NCI-H345 treated with DMSO at 0.1 percent for 48 hours (cell line): ENCODE measurements at regions not wholly inside any gene's neighbourhood (a gene's known extent, or its start where the extent isn't known, plus 50 kb on each side); places are given as distances from the start of the nearest gene placed in this dataset.

Source experiments
- DNase-seq: peaks from one replicate; lab custom pipeline; 2025; ENCODE audit not compliant: unreplicated experiment; lab: John Stamatoyannopoulos, UW

DNA sequence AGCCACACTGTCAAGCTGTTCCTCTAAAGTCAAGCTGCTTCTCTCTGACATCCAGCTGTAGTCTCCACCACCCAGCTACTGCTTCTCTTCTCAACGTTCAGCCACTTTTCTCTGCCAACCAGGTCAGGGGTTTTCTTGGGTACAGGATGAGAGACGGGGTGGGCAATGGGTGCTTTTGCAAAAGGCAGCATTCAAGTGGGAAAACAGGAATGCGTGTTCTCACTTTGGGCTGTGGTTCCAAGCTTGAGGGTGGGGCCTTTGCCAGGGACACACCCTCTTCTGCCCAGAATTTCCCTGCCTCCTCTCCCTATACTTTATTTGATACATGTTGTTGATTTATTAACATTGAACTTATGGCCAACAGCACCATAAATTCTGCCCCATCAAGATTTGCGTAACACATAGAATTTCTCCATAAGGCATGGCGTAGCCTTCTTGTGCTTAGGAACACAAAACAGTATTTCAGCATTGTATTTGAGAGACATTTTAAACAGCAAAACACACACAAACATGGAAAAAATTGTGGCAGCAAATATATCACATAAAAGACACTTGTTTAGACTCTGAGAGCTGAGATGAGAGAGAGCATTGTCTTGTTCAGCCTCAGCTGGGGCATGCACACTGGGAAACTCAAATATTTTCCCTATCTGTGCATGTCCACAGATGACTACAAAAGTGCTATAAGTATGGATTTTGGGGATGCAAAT lies 392.8 kb downstream of the SLITRK6 start:
- DNase-seq = no peak

DNA sequence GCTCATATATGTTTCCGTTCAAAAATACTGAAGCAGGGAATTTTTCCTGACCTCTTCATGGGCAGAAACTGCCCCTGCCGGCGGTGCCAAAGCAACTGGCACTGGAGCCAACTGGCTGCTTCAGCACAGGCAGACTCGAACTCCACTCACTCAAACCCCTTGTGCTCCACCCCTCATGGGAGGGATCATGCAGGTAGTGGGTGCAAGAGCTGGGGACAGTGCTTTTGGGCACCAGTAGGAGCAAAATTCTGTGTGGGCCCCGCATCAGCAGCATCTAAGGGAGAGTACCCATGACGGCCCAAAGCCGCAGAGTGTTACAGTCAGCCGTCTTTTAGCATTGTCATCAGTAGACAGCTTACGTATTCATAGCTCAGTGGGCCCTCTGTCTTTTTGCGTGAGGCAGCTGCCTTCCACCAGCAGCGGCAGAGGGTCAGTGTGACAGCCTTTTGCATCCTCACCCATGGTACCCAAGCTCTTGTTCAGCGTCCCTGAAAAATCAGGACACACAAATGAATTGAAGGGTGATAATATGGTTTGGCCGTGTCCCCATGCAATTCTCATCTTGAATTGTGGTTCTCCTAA lies 393.8 kb downstream of the SLITRK6 start:
- no peak for DNase-seq

- peak; percentile 18 for DNase-seq
Observed at GRCh38 chr13:85386424-85386823, 412.8 kb downstream of the SLITRK6 start.

DNA sequence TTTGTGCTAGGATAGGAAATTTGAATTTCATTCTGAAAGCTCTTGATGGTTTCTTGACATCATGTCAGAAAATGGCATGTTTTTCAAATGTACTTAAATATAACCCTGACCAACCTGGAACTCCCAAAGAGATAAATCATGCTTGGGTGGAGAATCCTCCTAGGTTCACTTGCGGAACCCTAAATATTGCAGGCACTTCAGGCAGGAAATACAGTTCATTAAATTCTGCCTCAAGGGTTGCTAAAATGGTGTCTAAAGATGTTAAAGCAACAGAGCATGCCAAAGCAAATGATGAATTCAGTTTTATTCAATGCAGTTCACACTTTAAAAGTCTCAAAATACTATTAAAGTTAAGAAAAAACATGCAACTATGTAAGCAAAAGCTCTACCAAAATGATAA lies 415.9 kb downstream of the SLITRK6 start:
- peak; percentile 13 for DNase-seq

DNA sequence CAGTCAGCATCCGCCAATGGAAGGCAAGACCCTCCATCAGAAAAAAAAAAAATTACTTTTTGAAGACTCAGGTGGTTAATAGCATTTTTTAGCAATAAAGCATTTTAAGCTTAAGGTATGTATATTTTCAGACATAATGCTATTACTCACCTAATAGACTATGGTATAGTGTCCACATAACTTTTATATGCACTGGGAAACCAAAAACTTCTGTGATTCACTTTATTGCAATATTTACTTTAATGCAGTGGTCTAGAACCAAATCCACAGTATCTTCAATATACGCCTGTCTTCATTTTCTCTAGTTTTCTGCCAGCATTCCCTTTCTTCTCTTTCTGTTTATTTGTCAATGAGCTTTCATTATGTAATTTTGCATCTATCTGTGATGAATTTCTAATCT lies 418.1 kb downstream of the SLITRK6 start:
- DNase-seq = no peak

GRCh38 chr13:85379991-85380390 lies 419.2 kb downstream of the SLITRK6 start:
- DNase-seq = no peak

DNA sequence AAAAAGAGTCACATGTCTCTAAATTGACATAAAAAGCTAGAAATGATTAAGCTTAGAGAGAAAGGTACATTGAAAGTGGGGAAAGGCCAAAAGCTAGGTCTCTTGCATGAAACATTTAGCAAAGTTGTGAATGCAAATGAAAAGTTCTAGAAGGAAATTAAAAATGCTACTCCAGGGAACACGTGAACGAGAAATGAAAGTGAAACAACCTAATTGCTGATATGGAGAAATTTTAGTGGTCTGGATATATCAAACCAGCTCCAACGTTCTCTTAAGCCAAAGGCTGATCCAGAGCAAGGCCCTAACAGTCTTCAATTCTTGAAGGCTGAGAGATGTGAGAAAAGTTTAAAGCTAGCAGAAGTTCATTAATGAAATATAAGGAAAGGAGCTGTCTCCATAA lies 419.8 kb downstream of the SLITRK6 start:
- no peak for DNase-seq

DNA sequence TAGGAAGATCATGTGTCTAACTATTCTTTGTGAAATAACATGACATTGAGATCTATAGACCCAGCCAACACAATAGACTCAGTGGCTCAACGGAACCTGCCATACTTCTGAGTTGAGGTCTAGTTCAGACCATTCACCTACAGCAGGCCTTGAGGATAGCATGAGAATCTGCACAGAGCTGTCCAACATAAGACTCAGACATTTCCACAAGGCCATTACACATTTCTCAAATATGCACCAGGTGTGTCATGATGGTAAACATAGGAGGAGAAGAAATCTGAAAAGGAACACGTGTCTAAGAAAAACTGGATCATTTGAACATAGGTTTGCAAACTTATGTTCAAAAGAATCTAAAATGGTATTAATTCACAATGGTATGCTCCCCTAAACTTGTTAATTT lies 421.4 kb downstream of the SLITRK6 start:
- DNase-seq = no peak

GRCh38 chr13:85373322-85373721 lies 425.9 kb downstream of the SLITRK6 start:
- no peak for DNase-seq

DNA sequence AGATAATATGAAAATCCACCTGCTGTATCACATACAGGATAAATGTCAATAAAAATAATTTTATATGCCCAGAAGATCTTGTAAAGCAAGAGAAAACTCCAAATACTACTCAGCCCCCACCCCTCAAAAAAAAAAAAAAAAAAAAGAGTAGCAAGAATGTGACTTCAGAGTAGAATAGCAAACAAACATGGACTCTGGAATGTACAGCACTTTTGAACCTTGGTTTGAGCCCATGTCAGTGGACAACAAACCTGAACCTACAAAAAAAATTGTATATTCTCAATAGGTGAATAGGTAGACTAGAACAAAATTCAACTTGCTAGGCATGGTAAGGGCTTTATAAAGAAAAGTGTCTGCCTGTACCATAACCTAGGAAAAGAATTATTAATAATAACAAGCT lies 428.0 kb downstream of the SLITRK6 start:
- no peak for DNase-seq

GRCh38 chr13:85368686-85369085 lies 430.5 kb downstream of the SLITRK6 start:
- DNase-seq = no peak

DNA sequence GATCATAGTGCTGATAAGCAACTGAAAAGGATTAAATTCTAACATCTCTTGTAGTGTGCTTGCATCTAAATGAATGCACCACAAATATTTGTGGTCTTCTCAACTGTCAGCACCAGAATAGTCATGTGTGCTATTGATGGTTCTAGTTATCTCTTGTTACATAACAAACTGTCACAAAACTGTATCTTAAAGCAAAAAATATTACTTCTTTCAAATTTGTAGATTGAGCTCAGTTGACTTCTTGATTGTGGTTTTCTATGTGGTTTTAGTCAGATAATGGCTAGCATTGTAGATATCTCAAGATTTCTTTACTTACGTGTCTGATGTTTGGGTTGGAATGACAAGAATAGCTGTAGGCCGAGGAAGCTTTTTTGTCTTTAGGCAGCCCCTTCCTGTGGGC lies 431.3 kb downstream of the SLITRK6 start:
- no peak for DNase-seq

DNA sequence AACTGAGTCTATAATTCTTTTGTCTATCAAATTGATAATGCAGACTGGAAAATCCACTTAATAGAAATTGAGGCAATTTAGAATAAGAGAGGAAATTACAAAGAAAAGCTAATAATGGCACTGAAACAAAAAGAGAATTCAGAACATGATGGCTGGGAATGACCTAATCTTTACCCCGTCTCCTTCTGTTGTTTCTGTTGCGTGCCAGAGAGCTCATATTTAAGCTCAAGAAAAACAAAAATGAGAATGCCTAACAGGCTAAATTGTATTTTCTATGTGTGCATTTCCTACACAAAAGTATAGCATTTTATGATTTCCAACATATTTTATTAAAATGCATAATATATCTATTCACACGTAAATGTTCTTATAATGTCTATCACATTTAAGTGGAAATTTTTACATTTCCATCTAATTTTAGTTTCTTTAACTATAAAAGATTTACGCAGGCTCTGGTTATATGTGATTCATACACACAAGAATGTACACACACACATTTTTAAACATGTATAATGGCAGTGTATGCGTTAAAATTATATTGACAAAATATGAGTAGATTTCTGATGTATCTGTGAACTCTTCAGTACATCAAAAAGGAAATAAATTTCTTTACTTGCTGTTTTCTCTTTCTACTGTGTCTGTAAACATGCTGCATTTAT lies 432.3 kb downstream of the SLITRK6 start:
- no peak for DNase-seq

DNA sequence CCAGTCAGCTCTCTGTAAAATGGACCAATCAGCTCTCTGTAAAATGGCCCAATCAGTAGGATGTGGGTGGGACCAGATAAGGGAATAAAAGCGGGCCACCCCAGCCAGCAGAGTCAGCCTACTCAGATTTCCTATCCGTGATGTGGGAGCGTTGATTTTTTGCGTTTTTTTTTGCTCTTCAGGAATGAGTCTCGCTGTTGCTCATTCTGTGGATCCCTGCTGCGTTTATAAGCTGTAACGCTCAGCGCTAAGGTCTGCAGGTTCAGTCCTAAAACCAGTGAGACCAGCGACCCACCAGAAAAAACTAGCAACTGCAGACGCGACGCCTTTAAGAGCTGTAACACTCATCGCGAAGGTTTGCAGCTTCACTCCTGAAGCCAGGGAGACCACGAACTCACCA lies 435.7 kb downstream of the SLITRK6 start:
- DNase-seq = no peak

GRCh38 chr13:85362980-85363379 lies 436.2 kb downstream of the SLITRK6 start:
- DNase-seq = no peak

- no peak for DNase-seq
Observed at GRCh38 chr13:85347251-85347650, 452.0 kb downstream of the SLITRK6 start.

GRCh38 chr13:85334187-85334586 lies 465.0 kb downstream of the SLITRK6 start:
- no peak for DNase-seq

- no peak for DNase-seq
Observed at GRCh38 chr13:85333506-85334020, 465.7 kb downstream of the SLITRK6 start.

DNA sequence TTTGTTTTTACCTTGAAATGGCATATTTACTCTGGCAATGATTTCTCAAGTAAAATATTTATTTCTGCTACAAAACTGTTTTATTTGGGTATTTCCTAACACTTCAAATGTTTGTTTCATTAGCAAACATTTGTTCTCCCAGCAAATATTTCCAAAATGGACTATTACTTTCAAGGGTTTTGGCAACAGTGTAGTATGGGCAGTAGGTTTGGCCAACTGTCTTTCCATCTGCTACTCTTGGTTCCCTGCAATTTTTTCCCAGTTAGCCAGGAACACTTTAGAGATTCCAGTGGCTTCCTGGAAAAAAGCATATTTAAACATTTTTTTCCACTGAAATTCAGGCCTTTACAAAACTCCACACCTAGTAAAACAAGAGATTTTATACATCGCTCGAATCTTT lies 466.6 kb downstream of the SLITRK6 start:
- DNase-seq = no peak

DNA sequence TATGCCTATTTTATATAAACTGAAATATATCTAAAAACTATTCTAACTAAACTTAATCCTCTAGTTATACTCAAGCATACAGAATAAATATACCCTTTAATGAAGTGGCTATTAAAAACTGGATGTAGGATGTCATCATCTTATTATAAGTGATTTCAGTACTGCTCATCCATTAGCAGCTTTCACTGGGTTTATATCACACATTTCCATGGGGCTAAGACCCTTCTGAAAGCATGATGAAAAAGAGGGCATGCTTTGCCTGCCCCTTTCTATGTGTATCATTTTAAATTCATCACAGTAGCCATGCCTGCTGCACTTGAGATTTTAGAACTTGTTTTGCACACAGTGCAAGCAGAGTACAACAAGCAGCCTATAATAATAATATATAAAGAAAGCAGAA lies 477.5 kb downstream of the SLITRK6 start:
- DNase-seq = no peak

DNA sequence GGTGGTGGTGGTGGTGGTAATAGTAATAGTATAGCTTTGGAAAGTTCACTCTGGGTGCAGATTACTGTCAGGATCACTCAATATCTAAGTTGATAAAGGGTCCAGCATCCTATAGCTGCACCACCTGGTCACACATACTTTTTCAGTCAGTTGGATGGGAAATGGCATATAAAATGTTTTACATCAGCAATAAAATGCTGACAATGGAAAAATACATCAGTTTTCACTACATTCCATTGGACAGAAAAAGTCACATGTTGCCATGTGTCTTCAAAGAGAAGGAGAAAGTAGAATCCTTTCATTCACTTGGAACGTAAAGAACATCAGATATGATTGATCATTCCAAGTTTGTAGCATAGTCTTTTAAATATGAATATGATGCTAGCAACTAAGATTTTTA lies 481.4 kb downstream of the SLITRK6 start:
- DNase-seq = no peak

GRCh38 chr13:85316506-85317025 lies 482.7 kb downstream of the SLITRK6 start:
- no peak for DNase-seq
